ENCODE measurements at regions not wholly inside any gene's neighbourhood (a gene's known extent, or its start where the extent isn't known, plus 50 kb on each side); places are given as distances from the start of the nearest gene placed in this dataset.

DNA sequence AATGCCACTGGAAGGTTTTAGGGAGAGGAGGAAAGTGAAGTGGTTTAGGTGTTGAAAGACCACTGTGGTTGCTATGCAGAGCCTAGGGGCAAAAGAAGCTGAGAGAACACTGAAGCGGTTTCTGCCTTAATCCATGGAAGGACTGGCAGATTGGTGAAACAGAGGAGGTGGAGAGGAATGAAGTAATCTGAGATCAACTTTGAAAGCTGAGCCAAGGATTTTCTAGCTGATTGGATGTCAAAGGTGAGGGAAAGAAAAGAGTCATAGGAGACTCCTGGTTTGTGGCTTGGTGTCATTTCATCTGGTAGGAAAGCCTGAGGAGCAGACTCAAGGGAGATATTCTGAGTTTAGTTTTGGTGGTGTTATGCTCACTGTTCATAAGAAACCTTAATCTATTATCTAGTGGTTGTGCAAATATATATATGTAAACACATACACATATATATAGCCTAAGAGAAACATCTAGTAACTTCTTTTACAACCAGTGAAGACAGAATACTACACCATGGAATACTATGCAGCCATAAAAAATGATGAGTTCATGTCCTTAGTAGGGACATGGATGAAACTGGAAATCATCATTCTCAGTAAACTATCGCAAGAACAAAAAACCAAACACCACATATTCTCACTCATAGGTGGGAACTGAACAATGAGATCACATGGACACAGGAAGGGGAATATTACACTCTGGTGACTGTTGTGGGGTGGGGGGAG lies 134.1 kb upstream of the CREB1 start:
- TF ChIP-seq, protein P1, sequence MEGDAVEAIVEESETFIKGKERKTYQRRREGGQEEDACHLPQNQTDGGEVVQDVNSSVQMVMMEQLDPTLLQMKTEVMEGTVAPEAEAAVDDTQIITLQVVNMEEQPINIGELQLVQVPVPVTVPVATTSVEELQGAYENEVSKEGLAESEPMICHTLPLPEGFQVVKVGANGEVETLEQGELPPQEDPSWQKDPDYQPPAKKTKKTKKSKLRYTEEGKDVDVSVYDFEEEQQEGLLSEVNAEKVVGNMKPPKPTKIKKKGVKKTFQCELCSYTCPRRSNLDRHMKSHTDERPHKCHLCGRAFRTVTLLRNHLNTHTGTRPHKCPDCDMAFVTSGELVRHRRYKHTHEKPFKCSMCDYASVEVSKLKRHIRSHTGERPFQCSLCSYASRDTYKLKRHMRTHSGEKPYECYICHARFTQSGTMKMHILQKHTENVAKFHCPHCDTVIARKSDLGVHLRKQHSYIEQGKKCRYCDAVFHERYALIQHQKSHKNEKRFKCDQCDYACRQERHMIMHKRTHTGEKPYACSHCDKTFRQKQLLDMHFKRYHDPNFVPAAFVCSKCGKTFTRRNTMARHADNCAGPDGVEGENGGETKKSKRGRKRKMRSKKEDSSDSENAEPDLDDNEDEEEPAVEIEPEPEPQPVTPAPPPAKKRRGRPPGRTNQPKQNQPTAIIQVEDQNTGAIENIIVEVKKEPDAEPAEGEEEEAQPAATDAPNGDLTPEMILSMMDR (IDR thresholded peaks at IDR 0.05; ENCODE audit: poor library complexity, severe bottlenecking) = no peak
- TF ChIP-seq POLR2AphosphoS5 (IDR thresholded peaks at IDR 0.05) = no peak
- no peak for TF ChIP-seq TAF1 (IDR thresholded peaks at IDR 0.05; ENCODE audit: low read depth)
- TF ChIP-seq SMC3 (conservative IDR thresholded peaks at IDR 0.05; ENCODE audit: poor library complexity) = no peak
